ENCODE measurements at regions not wholly inside any gene's neighbourhood (a gene's known extent, or its start where the extent isn't known, plus 50 kb on each side); places are given as distances from the start of the nearest gene placed in this dataset.
A peak's percentile ranks its signal among the peaks of the same experiment; 100 is the strongest.

GRCh38 chr5:77157732-77158532 lies 52.5 kb upstream of the PDE8B start:
- DNase-seq = no peak

- no peak for DNase-seq
Observed at GRCh38 chr5:77156379-77156778, 54.1 kb upstream of the PDE8B start.

- DNase-seq = no peak
Observed at GRCh38 chr5:77155179-77155785, 55.2 kb upstream of the PDE8B start.

- DNase-seq = no peak
Observed at GRCh38 chr5:77152441-77152840, 58.0 kb upstream of the PDE8B start.

DNA sequence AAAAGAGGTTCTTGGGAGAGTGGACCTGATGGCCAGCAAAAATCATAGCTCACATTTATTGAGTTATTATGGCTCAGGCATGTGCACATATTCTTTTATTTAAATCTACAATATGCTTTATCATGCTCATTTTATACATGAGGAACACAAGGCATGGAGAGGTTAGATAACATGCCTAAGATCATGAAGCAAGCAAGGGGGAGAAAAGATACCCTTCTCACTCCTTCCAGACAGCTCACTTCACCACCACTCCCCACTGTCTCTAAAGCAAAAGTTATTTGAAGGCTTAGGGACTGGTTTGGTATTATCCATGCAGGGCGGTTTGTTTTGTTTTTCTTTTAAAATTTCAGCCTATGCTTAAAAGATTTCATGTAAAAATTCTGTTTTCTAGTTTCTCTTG lies 59.0 kb upstream of the PDE8B start:
- no peak for DNase-seq

GRCh38 chr5:77146896-77147295 lies 59.8 kb upstream of the ZBED3 start:
- peak; percentile 12 to 71 (median 50) for DNase-seq

DNA sequence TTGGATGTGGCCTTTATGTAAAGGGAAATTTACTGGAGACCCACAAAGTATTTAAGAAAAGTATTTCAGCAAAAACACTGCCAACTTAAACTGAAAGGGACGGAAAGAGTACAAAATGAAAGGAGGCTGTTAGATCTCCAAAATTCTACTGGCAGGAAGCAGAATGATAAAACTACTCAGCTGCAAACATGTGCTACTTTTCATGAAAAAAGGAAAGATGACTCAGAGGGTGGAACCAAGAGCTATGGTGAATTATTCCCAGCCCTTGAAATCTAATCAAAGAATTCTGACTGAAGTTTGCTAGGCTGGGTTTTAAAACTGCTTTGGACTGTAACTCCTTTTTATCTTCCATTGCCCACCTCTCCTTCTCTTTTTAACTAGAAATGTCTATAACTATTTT lies 58.6 kb upstream of the ZBED3 start:
- peak; percentile 9 to 46 (median 30) for DNase-seq

- DNase-seq = no peak
Observed at GRCh38 chr5:77144837-77145139, 57.7 kb upstream of the ZBED3 start.

DNA sequence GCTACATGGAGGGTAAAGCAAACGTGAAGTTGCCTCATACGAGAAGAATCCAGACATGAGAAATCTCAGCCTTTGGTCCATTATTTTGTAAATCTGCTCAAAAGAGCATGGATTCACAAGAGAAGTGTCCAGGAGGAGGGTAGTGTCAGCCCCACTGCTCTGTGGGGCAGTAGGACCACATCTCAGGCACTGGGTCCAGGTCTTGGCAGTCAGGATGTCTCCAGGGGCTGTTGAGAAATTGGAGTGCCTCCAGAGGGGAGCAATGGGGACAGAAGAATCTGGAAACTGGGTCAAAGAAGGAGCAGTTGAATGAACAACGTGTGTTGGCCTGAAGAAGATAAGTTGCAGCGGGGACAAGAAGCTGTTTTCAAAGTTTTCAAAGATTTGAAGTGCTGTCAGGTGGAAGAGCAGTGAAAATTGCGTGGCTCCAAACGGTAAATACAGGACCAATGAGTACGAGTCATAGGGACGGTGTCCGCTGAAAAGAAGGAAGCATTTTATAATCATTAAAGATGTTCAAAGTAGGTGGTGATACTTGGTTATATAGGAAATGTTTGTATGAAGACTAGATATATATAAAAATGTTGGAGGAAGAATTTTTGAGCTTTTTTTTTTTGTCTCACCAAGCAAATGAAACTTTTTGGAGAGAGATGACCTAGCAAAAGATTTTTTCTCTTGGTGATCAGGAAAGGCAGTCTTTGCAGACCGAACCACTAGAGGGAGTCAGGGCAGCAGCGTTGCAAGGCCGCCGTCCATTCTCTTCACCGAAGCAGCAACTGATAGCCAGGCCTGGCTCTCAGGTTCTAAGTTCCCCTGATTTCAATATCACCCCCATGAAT lies 57.1 kb upstream of the ZBED3 start:
- DNase-seq = peak; percentile 77 to 89 (median 84)

GRCh38 chr5:77140350-77140749 lies 53.3 kb upstream of the ZBED3 start:
- no peak for DNase-seq

GRCh38 chr5:77139001-77139400 lies 51.9 kb upstream of the ZBED3 start:
- peak; percentile 23 to 46 (median 33) for DNase-seq
